GM21737 (cell line): ENCODE measurements at regions not wholly inside any gene's neighbourhood (a gene's known extent, or its start where the extent isn't known, plus 50 kb on each side); places are given as distances from the start of the nearest gene placed in this dataset.
A peak's percentile ranks its signal among the peaks of the same experiment; 100 is the strongest.
"Not testable (repeated sequence)": the region's sequence is repeated elsewhere in the genome, so short reads cannot be mapped to it uniquely, and the experiment has no call there.

ENCODE experiments used
- ATAC-seq: cut with Tn5 transposase; IDR thresholded peaks from one replicate; pipeline ENCODE4 v1.9.1; 2021; ENCODE audit warnings: mild to moderate bottlenecking, moderate library complexity; ENCODE audit not compliant: unreplicated experiment

DNA sequence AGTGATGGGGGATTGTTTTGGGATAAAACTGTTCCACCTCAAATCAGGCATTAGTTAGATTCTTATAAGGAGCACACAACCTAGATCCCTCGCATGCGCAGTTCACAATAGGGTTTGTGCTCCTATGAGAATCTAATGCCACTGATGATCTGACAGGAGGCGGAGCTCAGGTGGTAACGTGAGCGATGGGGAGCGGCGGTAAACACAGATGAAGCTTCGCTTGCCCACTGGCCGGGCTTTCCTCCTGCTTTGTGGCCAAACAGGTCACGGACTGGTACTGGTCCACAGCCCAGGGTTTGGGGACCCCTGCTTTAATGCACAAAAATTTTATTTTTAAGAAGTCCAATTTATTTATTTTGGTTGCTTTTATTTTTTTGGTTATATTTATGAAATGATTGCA lies 238.8 kb downstream of the AACS start:
- no peak for ATAC-seq

GRCh38 chr12:125305231-125305630 lies 240.0 kb downstream of the AACS start:
- no peak for ATAC-seq

GRCh38 chr12:125310461-125310860 lies 245.2 kb downstream of the AACS start:
- ATAC-seq, result no peak

DNA sequence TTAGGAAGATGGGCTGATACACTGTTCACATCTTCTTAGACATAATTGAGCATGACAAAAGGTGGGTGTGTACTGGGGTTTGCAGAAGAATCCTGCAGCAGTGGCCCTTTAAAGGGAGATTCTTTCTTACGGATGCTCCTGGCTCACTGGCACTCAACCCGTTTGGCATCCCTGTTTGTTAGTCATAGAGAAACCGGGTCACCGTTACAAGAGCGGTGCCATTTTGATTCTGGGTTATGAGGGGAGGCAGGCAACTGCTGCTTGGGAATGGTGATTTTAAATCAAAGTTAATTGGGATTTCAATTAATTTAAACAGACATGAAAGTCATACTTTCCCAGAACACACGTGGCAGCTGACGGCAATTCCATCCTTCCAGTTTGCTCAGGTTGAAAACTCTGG lies 245.8 kb downstream of the AACS start:
- no peak for ATAC-seq

GRCh38 chr12:125312471-125312870 lies 247.2 kb downstream of the AACS start:
- no peak for ATAC-seq

DNA sequence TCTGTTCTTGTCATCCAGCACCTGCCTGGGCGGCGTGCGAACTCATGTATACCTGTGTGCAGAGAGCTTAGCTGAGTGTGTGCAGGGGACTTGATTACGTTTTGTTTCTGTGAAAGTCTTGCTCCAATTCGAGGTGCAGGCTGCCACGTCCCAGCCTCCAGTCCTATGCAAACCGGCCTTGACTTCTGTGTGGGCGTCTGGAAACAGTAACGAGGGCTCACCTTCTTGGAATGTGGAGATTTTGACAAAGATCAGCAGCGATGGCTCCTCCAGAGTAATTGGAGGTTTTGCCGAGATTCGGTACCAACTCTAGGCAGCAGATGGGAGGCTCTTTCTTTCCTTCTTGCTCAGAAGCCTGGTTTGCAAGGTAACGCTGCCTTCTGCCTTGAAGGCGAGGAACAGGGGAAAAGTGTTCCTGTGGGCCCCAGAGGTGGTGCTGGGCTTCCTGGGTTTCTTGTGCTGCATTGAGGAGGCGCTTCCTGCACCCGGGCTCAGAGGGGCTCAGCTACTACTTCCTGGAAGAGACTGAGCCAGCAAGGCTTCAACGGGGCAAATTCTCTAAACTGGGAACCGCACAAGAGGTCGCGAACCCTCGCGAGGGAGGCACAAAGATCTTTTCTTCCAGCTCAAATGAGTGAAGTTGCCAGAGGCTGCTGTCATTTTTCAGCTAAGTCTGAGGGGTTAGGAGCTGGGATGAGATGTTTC lies 249.0 kb downstream of the AACS start:
- ATAC-seq, result no peak

- no peak for ATAC-seq
Measured at GRCh38 chr12:125315771-125316170, 250.5 kb downstream of the AACS start.

DNA sequence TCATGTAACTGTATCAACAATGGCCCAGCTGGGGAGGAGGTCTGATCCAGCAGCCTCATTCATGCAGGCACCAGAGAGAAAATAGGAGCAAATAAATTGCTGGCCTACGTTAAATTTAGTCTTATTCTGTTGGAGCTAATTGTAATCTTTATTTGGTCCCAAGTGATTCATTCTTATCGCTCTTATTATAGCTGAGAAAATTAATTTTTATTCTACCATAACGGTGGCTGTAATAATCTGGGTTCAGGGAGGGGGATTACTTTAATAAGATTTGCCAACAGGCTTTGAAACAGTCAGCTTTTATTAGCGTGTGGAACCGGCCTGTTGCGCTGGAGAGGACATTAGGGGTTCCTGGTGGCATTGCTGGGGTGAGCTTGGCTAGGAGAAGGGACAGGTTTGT lies 254.9 kb downstream of the AACS start:
- ATAC-seq, result no peak

- ATAC-seq, result no peak
Measured at GRCh38 chr12:125324861-125325490, 259.7 kb downstream of the AACS start.

DNA sequence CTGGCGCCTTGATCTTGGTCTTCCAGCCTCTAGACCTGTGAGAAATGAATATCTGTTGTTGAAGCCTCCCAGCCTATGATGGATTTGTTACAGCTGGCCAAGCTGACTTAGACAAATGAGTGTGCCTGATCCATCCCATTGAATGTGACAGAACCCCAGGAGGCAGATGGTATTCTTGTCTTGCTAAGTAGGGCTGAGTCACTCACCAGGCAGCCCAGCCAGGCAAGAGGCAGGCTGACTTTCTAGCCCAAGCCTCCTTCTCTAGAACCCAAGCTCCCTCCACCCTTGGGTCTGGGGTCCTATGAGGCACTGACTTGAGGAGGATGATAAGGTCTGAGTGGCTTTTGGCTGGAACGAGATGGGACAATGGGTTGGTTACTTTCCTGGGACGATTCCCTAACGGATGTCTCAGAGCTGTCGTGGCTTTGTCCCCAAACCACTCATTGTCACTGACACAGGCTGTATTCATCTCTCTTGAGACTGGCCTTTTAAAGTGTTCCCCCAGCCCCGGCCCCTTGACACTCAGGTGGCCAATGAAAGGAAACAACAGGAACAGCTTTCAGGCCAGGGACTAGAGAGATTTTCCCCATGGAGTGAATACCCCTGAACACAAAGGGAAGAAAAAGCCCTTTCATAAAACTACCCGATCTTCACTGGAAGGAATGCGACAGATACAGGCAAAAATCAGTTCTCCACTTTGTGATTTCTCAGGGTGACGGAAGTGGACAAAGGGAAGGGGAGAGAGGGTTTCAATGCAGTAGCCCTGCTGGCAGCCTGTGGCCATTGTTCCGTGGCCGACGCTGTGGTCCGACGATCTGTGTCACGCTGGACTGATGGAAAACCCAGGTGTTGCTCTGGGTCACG lies 264.2 kb downstream of the AACS start:
- no peak for ATAC-seq

- ATAC-seq, result peak; percentile 67
Measured at GRCh38 chr12:125330645-125331341, 265.6 kb downstream of the AACS start.

DNA sequence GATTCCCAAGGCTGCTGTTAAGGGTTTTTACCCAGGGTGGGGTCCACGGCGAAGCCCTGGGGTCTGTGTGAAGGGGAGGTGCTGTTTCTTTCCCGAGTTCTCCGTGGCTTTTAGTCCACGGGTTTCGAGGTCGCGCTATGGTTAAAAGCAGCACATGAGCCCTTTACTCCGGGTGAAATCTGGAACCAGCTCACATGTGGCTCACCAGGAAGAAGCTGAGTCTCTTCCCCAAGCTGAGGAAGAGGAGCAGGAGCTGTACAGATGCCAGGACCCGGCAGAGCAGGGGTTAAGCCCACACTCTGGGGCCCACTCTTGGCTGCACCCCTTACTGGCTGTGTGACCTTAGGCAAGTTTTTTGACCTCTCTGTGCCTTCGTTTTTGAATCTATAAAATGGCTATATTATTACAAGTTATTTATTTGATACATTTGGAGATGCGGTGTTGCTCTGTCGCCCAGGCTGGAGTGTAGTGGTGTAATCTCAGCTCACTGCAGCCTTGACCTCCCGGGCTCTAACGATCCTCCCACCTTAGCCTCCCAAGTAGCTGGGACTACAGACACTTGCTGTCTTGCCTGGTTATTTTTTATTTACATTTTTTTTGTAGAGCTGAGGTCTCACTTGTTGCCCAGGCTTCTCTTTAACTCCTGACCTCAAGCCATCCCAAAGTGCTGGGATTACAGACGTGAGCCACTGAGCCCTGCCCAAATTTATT lies 266.3 kb downstream of the AACS start:
- no peak for ATAC-seq

GRCh38 chr12:125332900-125333299 lies 267.7 kb downstream of the AACS start:
- ATAC-seq, result no peak

- ATAC-seq, result no peak
Measured at GRCh38 chr12:125336246-125336645, 271.0 kb downstream of the AACS start.

- ATAC-seq, result no peak
Measured at GRCh38 chr12:125340791-125341190, 275.6 kb downstream of the AACS start.

DNA sequence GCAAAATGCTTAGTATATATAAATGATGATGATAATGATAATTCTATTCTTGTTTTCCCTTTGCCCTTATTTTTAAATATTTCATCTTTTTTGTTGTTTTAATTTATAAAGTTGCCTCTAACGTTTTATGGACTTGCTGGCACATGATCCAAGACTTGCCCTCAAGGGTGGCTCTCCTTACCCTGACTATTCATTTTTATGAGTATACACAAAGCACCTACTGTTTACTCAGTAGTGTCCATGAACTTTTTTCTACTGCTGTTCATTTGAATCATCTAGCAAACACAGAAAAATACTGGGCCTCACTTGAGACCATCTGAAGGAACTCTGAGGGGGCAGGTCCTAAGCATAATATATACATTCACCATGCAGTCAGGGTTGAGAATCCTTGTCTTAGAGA lies 276.2 kb downstream of the AACS start:
- no peak for ATAC-seq

DNA sequence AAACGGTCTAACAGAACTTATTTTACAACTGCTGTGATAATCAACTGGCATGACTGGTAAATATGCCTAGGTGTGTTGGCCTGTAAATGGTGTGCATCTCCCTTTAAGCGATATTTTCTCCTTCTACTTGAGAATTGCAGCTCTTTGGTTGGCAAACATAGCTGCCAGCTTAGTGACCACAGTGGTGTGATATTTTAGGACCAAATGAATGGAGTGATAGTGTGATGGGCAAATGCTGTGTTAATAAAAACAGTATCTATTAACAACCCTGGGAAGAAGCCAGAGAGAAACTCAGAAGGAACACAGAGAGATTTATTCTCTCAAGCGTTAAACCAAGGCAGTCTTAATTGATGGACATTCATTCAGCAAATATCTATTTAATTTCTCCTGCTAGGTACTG lies 278.4 kb downstream of the AACS start:
- ATAC-seq, result no peak

DNA sequence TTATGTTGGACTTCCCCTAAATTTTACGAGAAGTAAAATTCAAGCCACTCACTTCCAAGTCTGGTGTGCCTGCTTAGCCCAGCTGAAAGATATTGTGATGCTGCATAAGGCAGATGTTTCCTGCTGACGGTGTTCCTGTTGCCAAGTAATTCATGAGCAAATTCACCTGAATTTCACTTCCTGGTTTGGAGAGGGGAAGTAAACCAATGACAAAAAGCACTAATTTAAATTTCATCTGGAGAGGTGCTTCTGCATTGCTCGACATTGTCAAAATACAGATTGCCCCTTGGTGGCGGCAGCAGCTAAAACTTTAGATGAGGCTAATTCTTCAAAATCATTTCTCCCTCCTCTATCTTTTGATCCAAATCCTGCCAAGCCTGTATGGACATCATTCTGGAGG lies 281.1 kb downstream of the AACS start:
- ATAC-seq, result no peak

DNA sequence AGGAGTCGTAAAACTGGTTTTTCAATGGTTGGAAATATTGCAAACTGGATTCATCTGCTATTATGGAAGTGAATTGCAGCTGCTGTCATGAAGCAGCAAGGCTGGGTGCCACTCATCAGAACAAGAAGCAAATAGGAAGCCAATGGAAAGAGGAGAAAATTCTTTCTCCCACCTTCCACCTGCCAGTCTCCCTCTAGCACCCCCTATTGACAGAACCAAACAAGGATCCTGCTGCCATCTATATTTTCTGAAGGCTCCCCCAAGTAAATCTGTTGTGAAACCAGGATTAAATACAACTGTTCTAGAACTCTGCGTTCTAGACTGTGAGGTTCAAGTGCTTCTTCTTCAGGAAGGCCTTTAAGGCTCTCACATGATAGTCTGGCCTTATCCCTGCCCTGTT lies 286.6 kb downstream of the AACS start:
- ATAC-seq, result no peak

- not testable (repeated sequence) for ATAC-seq
Measured at GRCh38 chr12:125353002-125353401, 287.8 kb downstream of the AACS start.

DNA sequence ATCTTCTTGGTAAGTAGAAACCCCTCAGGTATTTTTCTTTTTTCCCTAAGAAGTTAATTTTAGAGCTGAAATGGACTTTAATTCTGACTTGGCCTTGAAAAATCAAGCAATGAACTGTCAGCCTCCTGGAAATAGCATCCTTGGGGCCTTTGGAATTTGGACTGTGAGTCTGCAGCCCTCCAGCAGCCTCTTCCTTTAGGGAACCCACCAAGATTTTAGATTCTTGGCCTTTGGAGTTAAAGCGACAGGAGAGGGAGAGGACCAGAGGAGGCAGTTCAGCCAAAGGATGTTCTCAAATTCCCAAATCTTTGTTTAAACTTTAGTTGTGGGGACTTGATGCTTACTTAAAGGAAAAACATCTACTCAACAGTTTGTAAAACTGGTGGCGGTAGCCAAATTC lies 288.6 kb downstream of the AACS start:
- no peak for ATAC-seq
